Fibroblast of lung (primary cell): ENCODE measurements at regions not wholly inside any gene's neighbourhood (a gene's known extent, or its start where the extent isn't known, plus 50 kb on each side); places are given as distances from the start of the nearest gene placed in this dataset.

Experiments used
- DNase-seq, 2 donors: peaks; one replicate each; pipeline versions ENCODE4 v3.0.0 to v3.0.0-alpha.2; 2010; ENCODE audit warnings: low read depth in 2 of 2
- H2AFZ ChIP-seq: 2 replicates; pipeline ENCODE4 v1.5.1; 2012; ENCODE audit warnings: low read length, control low read depth, inconsistent platforms
- H3K27ac ChIP-seq: 2 replicates; pipeline ENCODE4 v1.5.1; 2011; ENCODE audit warnings: low read length, control low read depth; ENCODE audit not compliant: insufficient read depth
- H3K27me3 ChIP-seq: 2 replicates; pipeline ENCODE4 v1.5.1; 2011; ENCODE audit warnings: mild to moderate bottlenecking, low read length; ENCODE audit not compliant: control insufficient read depth, insufficient read depth
- H3K36me3 ChIP-seq: 2 replicates; pipeline ENCODE4 v1.5.1; 2011; ENCODE audit warnings: low read length; ENCODE audit not compliant: control insufficient read depth, insufficient read depth
- H3K4me1 ChIP-seq: 2 replicates; pipeline ENCODE4 v1.5.1; 2011; ENCODE audit warnings: low read length; ENCODE audit not compliant: control insufficient read depth, insufficient read depth; ENCODE audit errors: extremely low read depth
- H3K4me2 ChIP-seq: 2 replicates; pipeline ENCODE4 v1.5.1; 2011; ENCODE audit warnings: low read length, control low read depth; ENCODE audit not compliant: insufficient read depth; ENCODE audit errors: extremely low read depth
- H3K4me3 ChIP-seq, 4 experiments: fragments of 200-600 bp in 1 of 4; sonication (generic) in 1 of 4; replicated peaks in 1 of 4; 2 replicates each; pipeline ENCODE4 v1.5.1; 2011 to 2016; ENCODE audit warnings: low read length in 4 of 4, low read depth in 3 of 4, mild to moderate bottlenecking in 3 of 4, control low read depth in 2 of 4, inconsistent platforms in 1 of 4, mixed read lengths in 1 of 4; ENCODE audit not compliant: insufficient read depth in 1 of 4; ENCODE audit errors: control extremely low read depth in 1 of 4
- H3K79me2 ChIP-seq: 2 replicates; pipeline ENCODE4 v1.5.1; 2012; ENCODE audit warnings: mild to moderate bottlenecking, low read length, inconsistent platforms; ENCODE audit not compliant: control insufficient read depth, insufficient read depth
- H3K9ac ChIP-seq: 2 replicates; pipeline ENCODE4 v1.5.1; 2011; ENCODE audit warnings: mild to moderate bottlenecking, low read length, control low read depth; ENCODE audit not compliant: insufficient read depth
- H3K9me3 ChIP-seq: 2 replicates; pipeline ENCODE4 v1.5.1; 2012; ENCODE audit warnings: low read depth, low read length; ENCODE audit not compliant: control insufficient read depth, insufficient read depth
- H4K20me1 ChIP-seq: 2 replicates; pipeline ENCODE4 v1.5.1; 2011; ENCODE audit warnings: low read length; ENCODE audit not compliant: control insufficient read depth, insufficient read depth; ENCODE audit errors: extremely low read depth
- EZH2 ChIP-seq: IDR thresholded peaks from 2 replicates; pipeline ENCODE4 v1.5.1; 2012; ENCODE audit warnings: low read length, control low read depth, mild to moderate bottlenecking; ENCODE audit errors: missing control alignments
- TF ChIP-seq, protein P1 (sequence below), 2 donors: IDR thresholded peaks in 1 of 2; conservative IDR thresholded peaks in 1 of 2; 1 replicate in 1 of 2; 2 replicates in 1 of 2; pipeline ENCODE4 v1.5.1; 2011 to 2012; ENCODE audit warnings: low read length in 2 of 2, control low read depth in 1 of 2, inconsistent platforms in 1 of 2, low read depth in 1 of 2, mild to moderate bottlenecking in 1 of 2

DNA sequence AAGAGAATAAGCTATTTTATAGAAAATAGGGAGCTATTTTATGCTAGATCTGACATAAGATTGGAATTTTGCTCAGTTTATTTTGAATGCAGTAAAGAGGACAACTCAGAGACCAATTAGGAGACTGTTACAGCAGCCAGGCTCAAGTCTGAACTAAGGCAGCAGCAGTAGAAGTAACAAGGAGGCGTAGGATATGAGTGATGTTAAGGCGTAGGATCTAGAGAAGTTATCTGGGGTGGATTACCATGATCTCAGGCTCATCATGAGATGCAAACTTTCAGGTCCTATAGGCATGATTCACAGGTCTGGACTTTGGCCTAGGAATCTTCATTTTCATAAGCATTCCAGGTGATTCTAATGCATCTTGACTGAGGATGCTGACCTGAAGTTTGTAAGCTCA lies 108.9 kb upstream of the BLID start:
- H3K4me2 ChIP-seq, result no peak overlapping the region
- no peak for DNase-seq
- H4K20me1 ChIP-seq, result no peaks in the 10 kb centered on the region
- H3K27me3 ChIP-seq, result no peaks in the 10 kb centered on the region
- no peak overlapping the region for H3K4me3 ChIP-seq
- H3K4me1 ChIP-seq, result peaks cover 12% of the 10 kb centered on the region
- no peaks in the 10 kb centered on the region for H3K36me3 ChIP-seq
- no peak for TF ChIP-seq EZH2
- TF ChIP-seq, protein P1, sequence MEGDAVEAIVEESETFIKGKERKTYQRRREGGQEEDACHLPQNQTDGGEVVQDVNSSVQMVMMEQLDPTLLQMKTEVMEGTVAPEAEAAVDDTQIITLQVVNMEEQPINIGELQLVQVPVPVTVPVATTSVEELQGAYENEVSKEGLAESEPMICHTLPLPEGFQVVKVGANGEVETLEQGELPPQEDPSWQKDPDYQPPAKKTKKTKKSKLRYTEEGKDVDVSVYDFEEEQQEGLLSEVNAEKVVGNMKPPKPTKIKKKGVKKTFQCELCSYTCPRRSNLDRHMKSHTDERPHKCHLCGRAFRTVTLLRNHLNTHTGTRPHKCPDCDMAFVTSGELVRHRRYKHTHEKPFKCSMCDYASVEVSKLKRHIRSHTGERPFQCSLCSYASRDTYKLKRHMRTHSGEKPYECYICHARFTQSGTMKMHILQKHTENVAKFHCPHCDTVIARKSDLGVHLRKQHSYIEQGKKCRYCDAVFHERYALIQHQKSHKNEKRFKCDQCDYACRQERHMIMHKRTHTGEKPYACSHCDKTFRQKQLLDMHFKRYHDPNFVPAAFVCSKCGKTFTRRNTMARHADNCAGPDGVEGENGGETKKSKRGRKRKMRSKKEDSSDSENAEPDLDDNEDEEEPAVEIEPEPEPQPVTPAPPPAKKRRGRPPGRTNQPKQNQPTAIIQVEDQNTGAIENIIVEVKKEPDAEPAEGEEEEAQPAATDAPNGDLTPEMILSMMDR (conservative IDR thresholded peaks at IDR 0.05 in 1 of 2, IDR thresholded peaks at IDR 0.05 in 1 of 2; ENCODE audit: low read depth in 1 of 2, low read length in 2 of 2), result no peak
- H3K27ac ChIP-seq, result no peak overlapping the region
- no peaks in the 10 kb centered on the region for H3K79me2 ChIP-seq
- H3K9ac ChIP-seq, result no peak overlapping the region
- no peaks in the 10 kb centered on the region for H3K9me3 ChIP-seq
- no peak overlapping the region for H2AFZ ChIP-seq

DNA sequence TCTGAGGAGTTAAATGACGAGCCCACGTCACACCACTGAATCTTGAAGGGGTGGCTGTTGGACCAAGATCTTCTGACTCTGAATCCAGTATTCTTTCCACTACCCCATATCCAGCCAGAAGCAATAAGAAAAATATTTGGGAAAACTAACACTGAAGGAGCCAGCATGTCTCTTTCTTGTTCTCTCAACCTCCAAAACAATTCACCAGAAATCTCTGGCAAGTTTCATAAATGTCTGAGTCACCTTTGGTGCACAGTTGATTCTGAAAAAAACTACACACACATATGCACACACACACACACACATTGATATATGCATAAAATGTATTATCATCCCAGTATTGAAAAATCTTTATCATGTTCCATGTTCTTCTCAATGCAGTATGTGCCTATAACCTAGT lies 104.3 kb upstream of the BLID start:
- Histone ChIP-seq H3K27ac (no peak overlapping the region), H3K9ac (no peak overlapping the region), H3K4me1 (peaks cover 4% of the 10 kb centered on the region), H3K9me3 (no peaks in the 10 kb centered on the region), H3K36me3 (no peaks in the 10 kb centered on the region), H4K20me1 (no peaks in the 10 kb centered on the region), H3K27me3 (no peaks in the 10 kb centered on the region), H3K79me2 (no peaks in the 10 kb centered on the region), H2AFZ (no peak overlapping the region), H3K4me3 (no peak overlapping the region), H3K4me2 (no peak overlapping the region)
- no peak for TF ChIP-seq EZH2
- TF ChIP-seq, protein P1 (conservative IDR thresholded peaks at IDR 0.05 in 1 of 2, IDR thresholded peaks at IDR 0.05 in 1 of 2; ENCODE audit: low read depth in 1 of 2, low read length in 2 of 2), result no peak
- DNase-seq, result peak in 1 of 2 donors; percentile 53

DNA sequence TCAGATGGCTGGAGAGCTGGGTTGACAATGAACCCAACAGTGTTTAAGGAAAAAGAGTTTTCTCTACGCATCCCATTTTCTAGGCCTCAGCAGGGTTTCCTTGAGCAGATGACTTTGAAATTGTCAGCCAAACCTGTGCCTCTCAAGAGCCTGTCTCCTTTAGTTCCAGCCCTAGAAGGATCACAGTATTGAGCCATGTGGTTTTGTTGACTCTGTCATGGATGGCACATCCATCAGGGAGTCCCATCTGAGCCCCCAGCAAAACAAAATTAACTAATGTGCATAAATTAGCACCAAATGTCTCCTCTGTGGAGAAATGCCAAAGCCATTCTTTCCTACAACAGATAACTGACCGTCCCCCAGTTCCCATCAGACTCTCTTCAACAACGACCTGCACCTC lies 103.8 kb upstream of the BLID start:
- H3K9ac ChIP-seq, result no peak overlapping the region
- H3K9me3 ChIP-seq, result no peaks in the 10 kb centered on the region
- H4K20me1 ChIP-seq, result no peaks in the 10 kb centered on the region
- H3K27me3 ChIP-seq, result no peaks in the 10 kb centered on the region
- no peak overlapping the region for H3K4me2 ChIP-seq
- H3K79me2 ChIP-seq, result no peaks in the 10 kb centered on the region
- H3K4me3 ChIP-seq, result no peak overlapping the region
- H3K27ac ChIP-seq, result no peak overlapping the region
- no peaks in the 10 kb centered on the region for H3K36me3 ChIP-seq
- no peak overlapping the region for H2AFZ ChIP-seq
- no peak for DNase-seq
- TF ChIP-seq, protein P1 (conservative IDR thresholded peaks at IDR 0.05 in 1 of 2, IDR thresholded peaks at IDR 0.05 in 1 of 2; ENCODE audit: low read depth in 1 of 2, low read length in 2 of 2), result no peak
- TF ChIP-seq EZH2, result no peak
- peaks cover 9% of the 10 kb centered on the region for H3K4me1 ChIP-seq
